NCI-H748 treated with DMSO at 0.1 percent for 48 hours (cell line): ENCODE measurements at regions not wholly inside any gene's neighbourhood (a gene's known extent, or its start where the extent isn't known, plus 50 kb on each side); places are given as distances from the start of the nearest gene placed in this dataset.

ENCODE experiments used
- DNase-seq: peaks from one replicate; lab custom pipeline; 2025; lab: John Stamatoyannopoulos, UW

DNA sequence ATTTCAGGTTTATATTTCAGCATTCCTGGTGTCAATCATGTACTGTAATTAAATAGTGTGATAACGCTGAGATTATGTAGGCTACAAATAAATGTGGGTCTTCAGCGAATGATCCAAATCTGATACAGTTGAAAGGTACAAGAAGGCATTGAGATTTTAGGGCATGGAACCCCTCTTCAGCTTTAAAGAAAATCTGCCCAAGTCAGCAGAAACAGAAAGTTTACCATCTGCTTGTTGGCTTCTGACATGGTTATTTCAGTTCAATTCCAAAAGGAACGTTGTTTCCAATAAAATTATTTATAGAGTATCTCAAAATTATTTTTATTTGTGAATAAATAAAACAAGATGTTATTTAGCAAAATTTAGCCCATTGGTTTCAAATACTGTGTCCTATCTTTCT, 400.2 kb upstream of the RORA start:
- DNase-seq, result no peak

DNA sequence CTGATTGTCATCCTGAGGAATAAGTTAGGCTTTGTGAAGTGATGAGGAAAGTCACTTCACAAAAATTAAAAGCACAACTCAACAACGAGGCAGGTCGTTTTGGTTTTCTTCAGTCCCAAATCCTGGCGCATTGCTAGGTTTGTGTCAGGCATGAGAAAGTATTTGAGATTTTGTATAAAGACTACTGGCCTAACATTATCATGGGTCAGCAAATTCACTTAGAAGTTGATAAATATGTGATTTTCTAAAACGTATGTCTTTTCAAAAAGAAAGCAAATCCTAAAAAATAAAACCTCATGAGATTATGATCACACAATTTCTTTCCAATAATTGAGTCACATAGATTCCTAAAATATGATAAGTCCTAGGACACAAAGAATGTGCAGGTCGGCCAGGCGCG, 395.8 kb upstream of the RORA start:
- DNase-seq, result no peak

GRCh38 chr15:61623746-61624145, 394.6 kb upstream of the RORA start:
- DNase-seq, result no peak

GRCh38 chr15:61621865-61622264, 392.8 kb upstream of the RORA start:
- no peak for DNase-seq

DNA sequence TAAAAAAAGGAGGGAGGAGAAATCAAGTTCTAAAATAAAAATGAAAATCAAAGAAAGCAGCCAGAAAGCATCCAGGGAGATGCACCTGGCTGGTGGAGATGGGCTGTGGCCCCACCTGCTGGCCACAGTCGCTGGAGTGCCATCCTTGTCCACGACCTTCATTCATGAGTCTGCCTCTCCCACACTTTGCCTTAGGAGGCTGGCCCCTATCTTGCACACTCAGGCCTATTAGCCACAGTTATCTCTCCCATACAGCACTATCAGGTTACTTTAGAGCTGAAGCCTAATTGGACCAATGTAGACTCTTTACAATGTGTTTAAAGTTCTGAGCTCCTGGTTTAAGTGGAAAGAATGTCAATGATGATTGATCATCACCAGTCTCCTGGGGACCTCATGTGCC, 392.0 kb upstream of the RORA start:
- DNase-seq, result no peak

GRCh38 chr15:61620151-61620550, 391.0 kb upstream of the RORA start:
- DNase-seq, result no peak

DNA sequence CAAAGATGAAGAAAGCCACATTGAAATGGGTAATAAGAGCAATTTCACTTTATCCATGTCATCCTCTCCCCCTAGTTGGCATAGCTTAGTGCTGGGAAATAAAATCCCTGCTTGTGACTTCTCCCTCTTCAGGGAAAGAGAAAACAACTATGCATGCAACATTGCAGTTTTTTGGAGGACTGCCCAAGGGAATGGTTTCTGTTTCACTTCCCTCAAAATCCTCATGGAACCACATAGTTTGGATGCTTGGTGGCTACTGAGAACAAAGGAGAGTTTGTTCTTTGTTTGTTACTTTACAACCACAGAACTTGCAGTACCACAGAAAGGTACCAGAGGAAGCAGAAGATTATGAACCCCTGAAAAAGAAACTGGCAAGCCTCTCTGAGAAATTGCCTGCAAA, 384.6 kb upstream of the RORA start:
- no peak for DNase-seq

DNA sequence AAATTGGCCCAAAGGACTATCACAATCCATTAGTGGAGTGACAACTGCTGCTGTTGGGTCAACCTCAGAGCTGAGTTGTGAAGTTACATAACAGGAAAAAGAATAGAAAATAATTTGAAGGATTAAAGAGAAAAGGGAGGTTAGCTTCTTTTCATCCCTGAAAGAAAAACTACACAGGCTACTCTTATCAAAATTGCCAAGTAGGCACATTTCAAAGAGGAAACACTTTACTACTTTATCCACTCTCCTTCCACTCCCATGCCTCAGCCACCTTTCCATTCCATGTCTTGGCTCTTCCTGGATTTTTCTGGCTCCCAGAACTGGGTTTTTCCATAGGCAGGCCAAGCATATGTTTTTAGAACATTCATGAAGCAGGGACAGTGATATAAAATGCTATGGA, 384.0 kb upstream of the RORA start:
- DNase-seq, result no peak

DNA sequence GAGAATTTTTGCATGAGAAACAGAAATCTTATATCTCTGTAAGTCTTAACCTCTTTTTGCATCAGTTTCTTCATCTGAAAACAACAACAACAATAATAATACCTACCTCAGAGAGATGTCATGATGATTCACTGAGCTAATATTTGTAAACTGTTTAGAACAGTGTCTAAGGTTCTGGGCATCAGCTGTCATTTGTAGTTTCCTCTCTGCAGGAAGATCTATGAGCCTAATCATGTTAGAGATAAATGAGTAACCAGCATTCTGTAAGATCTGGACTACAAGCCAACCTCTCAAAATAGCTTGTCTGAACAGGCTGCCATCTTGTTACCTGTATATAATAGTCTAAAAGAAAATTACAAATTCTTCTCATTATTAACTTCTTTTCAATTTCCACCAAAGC, 383.0 kb upstream of the RORA start:
- no peak for DNase-seq

- DNase-seq, result no peak
These were observed 376.2 kb upstream of the RORA start for GRCh38 chr15:61605343-61605742.

- DNase-seq, result no peak
These were observed 369.6 kb upstream of the RORA start for GRCh38 chr15:61598655-61599054.

GRCh38 chr15:61584410-61584809, 355.3 kb upstream of the RORA start:
- no peak for DNase-seq

DNA sequence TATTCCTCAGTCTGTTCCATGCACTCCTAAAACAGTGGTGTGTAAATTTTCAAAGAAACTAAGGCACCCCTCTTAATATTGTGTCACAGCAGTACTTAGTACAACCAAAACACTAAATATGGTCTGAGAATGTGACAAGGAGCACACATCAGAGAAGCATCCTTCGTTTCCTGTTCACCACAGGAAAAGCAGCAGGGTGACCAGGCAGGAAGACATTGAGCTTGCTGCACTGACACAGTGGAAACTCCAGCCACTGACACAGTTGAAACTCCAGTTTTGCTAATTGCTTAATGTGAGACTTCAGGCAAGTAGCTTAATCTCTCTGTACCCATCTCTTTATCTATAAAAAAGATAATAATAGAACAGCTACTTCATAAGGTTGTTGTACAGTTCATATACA, 353.0 kb upstream of the RORA start:
- DNase-seq, result no peak

- no peak for DNase-seq
These were observed 346.5 kb upstream of the RORA start for GRCh38 chr15:61575597-61575996.

DNA sequence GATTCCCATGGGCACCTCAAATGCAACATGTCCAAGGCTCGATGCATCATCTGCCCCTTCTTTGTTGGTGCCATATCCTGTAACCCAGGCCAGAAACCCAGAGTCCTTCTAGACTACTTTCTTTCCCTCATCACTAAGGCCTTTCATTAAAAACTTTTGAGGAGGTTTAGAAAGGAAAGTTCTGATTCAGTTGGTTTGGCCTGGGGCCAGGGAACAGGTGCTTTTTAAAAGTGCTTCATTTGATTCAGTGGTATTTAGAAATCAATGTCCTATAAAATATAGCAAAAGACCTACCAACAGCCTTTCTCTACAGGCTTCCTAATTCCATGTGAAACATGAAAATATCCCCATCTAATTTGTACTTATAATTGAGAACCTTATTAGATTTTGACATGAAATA, 341.9 kb upstream of the RORA start:
- DNase-seq, result no peak

GRCh38 chr15:61564785-61565184, 335.7 kb upstream of the RORA start:
- DNase-seq, result no peak

DNA sequence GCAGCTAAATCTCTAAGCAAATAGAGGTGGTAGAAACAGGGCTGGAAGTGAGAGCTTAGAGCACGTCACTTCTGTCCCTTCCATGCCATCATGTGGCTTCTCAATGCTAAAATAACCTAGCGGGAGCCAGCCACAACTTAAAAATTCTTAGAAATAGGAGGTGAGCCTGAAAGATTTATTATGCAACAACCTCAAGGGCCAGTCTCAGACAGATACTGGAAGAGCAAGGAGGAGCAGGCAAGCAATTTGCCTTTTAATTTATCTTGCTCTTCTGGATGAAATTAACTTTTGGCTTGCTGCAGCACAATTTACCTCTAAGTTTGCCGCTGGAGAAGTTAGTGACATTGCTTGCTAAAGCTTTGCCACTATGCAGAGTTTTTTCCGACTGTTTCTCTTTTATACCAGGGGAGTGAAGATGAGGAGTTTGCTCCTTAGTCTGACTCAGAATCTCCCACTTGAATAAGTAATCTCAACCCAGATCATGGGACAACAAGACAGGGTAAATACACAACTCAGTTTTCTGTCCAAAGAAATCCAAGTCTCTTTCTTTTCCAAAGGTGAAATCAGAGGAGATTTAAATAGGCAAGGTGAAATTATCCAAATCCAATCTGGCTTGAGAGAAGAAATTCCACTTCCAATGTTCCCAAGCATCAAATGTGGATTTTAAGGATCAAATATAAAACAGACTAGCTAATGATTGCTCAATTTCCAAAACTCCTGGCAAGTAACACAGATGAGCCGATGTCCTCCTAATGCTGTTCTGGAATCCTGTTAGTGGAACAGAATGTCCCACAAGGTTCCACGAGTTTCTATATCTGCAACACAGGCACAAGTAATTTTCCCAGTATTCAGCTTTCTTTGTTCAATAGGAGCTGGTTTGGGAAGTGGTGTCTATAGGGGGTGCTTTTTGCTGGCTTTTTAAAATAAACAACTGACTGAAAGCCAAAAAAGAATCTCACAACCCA, 329.4 kb upstream of the RORA start:
- DNase-seq, result no peak

GRCh38 chr15:61556037-61556648, 327.0 kb upstream of the RORA start:
- DNase-seq, result no peak

GRCh38 chr15:61549727-61550126, 320.6 kb upstream of the RORA start:
- DNase-seq, result no peak

- DNase-seq, result no peak
These were observed 316.7 kb upstream of the RORA start for GRCh38 chr15:61545763-61546162.

- no peak for DNase-seq
These were observed 312.4 kb upstream of the RORA start for GRCh38 chr15:61541516-61541915.

DNA sequence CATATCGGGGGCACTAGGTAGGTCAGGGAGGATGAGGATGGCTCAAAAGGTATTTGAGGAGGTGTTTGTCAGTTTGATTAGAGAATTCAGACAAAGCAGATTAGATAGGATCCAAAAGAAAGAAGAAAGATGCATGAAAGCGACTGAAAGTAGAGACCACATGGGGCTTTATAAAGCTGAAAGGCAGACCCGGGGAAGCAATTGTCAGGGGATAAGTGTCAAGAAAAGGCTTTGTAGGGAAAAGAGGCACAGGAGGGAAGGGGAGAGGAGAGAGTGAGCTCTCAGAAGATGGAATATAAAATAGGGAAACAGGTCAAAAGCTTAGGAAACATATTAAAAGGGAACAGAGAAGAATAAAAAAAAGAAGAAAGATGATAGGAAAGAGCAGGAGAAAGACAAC, 308.2 kb upstream of the RORA start:
- DNase-seq, result no peak

DNA sequence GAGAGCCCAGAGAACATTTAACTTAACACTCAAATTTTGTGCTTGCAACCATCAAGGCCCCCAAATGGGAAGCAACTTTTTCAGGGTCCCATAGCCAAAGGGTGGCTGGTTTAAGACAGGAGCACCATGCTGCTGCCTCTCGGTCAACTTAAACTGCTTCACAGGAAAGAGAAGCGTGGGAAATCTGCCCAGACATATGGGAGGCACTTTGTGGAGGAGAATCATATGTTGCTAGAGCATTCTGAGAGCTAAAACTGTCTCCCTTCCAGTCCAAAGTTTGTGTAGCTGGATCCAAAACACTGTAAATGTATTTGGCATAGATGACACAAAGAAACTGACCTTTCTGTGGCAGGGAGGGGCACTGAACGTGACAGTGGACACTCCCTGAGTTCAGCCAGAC, 305.9 kb upstream of the RORA start:
- DNase-seq, result no peak

- no peak for DNase-seq
These were observed 301.7 kb upstream of the RORA start for GRCh38 chr15:61530769-61531168.
